ENCODE measurements at regions not wholly inside any gene's neighbourhood (a gene's known extent, or its start where the extent isn't known, plus 50 kb on each side); places are given as distances from the start of the nearest gene placed in this dataset.

DNA sequence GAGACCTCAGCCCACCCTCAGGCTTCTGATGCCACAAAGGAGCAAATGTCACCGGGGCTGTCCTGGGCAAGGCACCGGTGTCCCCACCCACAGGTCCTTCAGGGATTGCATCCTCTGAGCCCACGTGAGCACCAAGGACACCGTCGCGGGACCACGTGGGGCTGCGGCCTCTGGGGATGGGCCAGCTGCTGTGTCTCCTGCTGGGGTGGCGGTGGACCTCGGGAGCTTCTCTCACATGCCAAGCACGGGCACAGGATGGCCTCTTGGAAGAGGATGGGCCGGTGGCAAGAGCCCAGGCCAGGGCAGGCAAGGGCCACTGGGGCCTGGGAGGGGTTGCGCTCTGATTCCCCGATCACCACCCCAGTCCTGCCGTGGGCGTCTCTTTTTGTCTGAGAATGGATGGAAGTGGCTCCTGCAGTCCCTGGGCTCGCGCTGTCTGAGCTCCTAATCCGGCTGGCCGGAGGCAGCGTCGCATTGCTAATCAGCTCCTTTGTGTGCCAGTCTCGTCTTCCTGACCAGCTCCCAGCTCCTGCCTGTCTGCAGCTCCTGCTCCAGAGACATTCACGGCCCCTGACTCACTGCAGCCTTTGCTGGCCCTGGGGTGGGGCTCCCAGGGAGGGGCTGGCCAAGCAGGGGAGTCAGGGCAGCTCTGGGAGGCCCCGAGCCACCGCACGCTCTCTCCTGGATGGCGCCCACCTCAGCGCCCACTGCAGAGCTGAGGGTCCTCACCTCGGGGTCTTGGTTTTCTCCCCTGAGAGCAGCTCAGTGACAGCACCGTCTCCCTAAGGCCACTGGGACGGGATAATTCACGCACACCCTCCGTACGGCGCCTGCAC is 146.7 kb downstream of the CTTN start:
- TF ChIP-seq EZH2 (IDR thresholded peaks at IDR 0.05; ENCODE audit: insufficient read depth, poor library complexity, severe bottlenecking) (no peak), EZH2phosphoT487 (IDR thresholded peaks at IDR 0.05; ENCODE audit: insufficient read depth, low read depth) (no peak)

Measured in GM23248 (cell line).